PC-9 (cell line): ENCODE measurements at regions not wholly inside any gene's neighbourhood (a gene's known extent, or its start where the extent isn't known, plus 50 kb on each side); places are given as distances from the start of the nearest gene placed in this dataset.

Source experiments
- CTCF ChIP-seq: fragments of 200-600 bp; sonication (generic); conservative IDR thresholded peaks from 2 replicates; pipeline ENCODE4 v1.6.1; 2017; ENCODE audit warnings: mixed run types, antibody characterized with exemption, mild to moderate bottlenecking, moderate library complexity
- EZH2 ChIP-seq: fragments of 200-600 bp; sonication (generic); IDR thresholded peaks from 2 replicates; pipeline ENCODE4 v1.8.0; 2017; ENCODE audit warnings: antibody characterized with exemption, low read depth

- TF ChIP-seq CTCF (no peak), EZH2 (no peak)
These were observed 186.5 kb downstream of the LNPK start for GRCh38 chr2:175815537-175815936.
